NOMO-1 (cell line): ENCODE measurements at regions not wholly inside any gene's neighbourhood (a gene's known extent, or its start where the extent isn't known, plus 50 kb on each side); places are given as distances from the start of the nearest gene placed in this dataset.

Experiments used
- DNase-seq, 2 experiments: peaks; one replicate each; lab custom pipeline; 2025; ENCODE audit not compliant: unreplicated experiment in 2 of 2; lab: John Stamatoyannopoulos, UW

DNA sequence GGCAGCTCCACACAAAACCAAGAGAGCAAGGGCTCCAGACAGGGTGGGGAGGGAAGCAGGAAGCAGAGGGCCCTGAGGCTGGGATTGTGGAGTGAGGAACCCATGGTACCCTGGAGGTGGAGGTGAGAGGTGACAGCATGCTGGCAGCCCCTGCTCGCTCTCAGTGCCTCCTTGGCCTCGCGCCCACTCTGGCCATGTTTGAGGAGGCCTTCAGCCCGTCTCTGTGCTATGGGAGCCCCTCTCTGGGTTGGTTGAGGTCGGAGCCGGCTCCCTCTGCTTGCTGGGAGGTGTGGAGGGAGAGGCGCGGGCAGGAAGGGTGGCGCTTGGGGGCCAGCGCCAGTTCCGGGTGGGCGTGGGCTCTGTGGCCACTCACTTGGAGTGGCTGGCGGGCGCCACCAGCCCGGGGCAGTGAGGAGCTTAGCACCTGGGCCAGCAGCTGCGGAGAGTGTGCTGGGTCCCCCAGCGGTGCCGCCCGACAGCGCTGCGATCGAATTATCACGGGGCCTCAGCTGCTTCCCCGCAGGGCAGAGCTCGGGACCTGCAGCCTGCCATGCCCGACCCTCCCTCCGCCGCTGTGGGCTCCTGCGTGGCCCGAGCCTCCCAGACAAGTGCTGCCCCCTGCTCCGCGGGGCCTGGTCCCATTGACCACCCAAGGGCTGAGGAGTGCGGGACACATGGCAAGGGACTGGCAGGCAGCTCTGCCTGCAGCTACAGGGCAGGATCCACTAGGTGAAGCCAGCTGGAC is 196.0 kb downstream of the DACT1 start:
- DNase-seq, result no peak

DNA sequence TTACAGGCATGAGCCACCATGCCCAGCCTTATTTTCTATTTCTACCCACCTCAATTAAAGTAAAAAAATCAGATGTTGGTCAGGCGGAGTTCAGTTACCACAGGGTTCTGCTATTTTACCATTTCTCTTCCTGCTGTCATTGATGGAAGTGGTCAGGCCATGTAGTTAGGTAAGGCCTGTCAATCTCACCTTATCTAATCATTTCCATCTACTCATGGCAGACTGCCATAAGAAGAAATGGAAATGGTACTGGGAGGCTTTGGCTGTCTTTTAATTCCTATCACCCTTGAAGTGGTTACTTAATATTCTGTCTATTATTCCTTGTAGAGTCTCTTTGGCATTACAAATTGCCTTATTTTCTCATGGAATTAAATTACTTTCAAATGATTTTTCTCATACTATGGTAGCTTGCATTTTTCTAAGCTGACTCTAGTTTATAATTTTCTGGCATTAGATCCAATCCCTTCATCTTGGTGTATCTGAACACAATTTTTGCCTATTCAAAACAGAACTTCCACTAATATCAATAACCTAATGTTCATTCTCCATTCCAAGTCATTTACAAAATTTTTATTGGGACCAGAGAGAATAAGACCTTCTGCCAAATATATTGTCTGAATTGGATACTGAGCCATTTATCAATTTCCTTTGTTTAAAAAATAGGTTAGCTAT is 198.7 kb downstream of the DACT1 start:
- no peak for DNase-seq

DNA sequence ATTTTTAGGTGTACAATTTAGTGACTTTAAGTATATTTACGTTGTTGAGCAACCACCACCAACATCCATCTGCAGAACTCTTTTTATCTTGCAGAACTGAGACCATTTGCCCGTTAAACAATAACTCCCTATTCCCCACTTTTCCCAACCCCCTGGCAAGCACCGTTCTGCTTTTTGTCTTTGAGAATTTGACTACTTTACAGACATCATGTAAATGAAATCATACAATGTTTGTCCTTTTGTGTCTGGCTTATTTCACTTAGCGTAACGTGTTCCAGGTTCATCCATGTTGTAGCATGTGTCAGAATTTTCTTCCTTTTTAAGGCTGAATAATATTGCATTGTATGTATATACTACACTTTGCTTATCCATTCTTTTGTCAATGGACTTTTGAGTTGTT is 201.5 kb downstream of the DACT1 start:
- DNase-seq, result no peak

DNA sequence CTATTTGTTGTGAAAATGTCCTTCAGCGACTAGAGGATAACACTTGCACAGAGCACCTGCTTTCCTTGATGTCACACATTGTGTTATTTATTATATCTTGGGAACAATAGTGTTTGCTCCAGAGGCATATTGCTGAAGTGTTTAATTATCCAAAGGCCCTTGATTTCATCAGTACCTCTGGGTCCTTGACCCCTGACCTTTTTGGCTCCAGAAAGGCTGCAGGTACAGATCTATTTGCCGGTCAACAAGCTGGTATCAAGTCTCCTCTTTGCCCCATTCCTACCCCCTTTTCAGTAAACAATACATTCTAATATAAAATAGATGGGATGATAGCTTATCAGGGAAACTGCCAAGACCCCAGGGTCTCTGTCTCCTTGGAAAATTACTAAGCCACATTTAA is 206.8 kb downstream of the DACT1 start:
- no peak for DNase-seq

DNA sequence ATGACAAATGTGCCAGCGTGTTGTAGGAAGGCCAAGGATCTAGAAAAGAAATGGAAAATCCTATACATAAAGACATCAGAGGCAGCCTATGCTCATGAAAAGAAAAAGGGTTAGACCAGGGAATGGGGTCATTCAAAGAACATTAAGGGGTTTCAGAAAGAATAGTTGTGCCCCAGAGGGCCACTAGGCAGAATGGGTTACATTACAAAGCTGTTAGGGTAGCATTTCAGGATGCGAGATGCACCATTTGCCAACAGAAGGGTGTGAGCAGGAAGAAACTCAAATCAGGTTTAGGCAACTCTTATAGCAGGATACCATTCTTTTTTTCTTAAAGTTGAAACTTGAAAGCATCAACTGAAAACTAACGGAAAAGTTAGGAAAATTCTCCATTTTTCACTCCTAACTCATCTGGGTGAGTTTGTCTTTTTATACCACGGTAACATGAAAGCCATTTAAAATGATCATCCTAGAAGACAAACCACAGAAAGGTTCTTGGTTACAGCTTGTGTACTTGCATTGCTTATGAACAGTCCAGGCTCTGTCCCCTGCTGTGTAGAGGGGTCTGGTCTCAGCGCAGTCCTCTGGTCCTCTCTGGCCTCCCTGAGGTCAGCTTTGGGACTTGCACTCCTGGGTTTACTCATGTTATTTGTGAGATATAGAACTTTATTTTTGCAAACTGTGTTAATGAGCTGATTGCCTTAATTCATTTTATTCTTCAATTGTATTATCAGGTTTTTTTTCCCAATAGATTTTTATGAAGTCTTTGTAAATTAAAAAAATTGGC is 209.1 kb downstream of the DACT1 start:
- no peak for DNase-seq

DNA sequence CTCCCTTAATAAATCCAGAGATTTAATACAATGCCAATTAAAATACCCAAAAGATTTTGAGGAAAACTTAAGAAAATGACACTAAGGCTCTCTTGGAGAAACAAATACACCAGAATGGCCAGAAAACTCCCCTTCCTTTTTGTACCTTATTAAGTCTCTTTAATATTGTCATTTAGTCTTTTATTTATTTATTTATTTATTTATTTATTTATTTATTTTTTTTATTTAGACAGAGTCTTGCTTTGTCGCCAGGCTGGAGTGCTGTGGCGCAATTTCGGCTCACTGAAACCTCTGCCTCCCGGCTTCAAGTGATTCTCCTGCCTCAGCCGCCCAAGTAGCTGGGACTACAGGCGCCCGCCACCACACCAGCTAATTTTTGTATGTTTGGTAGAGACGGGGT is 210.6 kb downstream of the DACT1 start:
- no peak for DNase-seq

DNA sequence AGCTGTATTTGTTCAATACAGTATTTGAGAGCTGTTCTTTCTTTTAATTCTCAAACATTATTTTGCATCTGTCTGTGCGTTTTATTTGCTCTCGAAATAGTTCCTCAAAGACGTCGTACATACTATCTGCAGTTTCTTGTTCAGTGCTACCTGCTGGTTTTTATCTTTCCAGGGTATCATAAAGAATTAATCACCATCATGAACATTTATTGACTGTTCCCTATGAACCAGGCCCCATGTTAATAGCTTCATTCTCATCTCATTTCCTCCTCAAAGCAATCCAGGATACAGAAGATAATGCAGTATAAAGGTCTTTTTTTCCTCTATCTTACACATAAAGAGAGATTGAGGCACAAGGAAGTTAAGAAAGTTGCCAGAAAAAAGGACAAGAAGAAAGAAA is 211.8 kb downstream of the DACT1 start:
- no peak for DNase-seq

DNA sequence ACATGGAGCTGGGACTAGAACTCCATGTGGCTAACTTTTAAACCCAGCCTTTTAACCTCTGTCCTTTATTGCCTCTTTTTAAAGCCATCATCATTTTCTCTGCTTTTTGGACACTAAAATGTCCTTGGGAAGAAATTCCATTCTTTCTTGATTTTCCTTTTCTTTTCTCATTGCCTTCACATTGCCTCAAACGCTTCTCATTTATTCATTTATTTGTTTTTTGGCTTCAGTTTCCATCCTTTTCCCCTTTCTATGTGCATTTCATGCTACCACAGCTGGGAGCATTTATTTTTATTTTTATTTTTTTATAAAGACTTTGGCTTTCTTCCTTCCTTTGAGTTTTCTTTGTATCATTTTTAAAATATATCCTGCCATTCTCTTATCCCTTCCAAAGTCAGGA is 212.2 kb downstream of the DACT1 start:
- no peak for DNase-seq

DNA sequence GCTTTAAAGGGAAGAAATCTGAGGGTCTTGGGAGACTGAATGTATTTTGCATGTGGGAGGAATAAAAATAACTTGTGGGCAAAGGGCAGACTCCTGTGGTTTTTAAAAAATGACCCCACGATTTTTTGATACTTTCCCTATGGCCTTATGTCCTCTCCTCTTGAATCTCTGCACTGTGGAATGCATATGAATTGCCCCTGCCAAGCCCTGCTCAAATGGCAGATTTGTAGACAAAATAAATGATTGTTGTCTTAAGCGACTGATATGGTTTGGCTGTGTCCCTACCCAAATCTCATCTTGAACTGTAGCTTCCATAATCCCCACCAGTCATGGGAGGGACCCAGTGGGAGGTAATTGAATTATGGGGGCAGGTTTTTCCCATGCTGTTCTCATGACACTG is 223.8 kb downstream of the DACT1 start:
- no peak for DNase-seq

DNA sequence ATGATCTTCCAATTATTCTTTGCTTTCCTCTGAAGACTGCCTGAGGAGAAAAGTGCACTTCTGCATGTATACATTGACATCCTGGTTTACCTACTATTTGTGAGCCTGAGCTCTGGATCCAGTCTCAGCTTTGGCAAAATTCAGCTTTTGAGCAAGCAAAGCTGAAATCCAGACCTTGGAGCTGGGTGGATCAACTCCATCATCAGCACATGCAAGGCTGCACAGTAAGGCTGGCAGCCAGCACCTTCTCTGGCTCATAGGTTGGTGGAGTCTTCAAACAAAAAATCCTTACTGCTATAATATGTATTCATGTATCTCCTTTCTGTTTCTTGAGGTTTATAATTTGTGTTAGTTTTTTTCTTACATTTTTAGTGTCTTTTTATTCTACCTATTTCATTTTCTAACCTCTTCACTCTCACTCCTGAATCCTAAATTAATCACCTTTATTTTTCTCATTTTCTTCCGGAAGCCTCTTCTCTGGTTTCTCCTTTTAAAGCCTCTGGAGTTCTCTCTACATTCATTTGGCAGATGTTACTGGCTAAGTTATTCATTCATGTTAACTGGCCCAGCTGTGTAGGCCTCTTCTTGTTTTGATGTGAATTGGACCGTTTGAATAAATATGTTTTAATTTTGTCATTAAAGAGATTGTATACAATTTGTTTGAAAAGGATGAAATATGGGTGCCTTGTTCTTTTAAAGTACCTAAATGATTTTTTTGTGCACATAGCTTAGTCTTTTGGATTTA is 224.8 kb downstream of the DACT1 start:
- no peak for DNase-seq

DNA sequence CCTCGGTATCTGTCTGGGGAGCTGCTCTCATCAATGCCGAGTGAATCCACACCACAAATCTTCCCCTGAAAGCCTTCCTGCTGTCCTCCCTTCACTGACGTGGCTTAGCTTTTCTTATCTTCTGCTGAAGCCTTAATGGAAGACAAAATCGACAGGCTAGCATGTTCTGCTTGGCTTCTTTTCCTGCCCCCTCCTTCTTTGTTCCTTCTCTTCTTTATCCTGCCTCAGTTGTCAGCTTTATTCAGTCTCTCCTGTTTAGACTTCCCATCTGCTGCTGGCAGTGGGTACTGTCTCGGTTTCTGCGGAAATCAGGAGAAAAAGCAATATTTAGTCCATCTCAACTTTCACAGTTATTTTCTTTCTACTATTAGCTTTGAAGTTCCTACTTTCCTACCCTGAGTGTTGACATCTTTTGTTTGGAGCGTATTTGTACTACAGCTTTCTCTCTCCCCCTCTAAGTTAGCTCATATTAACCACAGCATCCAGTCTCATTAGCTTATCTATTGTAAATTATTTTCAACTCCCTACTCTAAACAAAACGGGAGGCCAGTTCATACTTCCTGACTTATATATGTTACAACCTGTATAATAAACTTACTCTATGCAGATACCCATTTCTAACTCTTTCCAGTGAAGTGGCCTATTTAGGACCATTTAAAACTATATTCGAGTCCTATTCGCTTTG is 226.0 kb downstream of the DACT1 start:
- DNase-seq, result no peak

DNA sequence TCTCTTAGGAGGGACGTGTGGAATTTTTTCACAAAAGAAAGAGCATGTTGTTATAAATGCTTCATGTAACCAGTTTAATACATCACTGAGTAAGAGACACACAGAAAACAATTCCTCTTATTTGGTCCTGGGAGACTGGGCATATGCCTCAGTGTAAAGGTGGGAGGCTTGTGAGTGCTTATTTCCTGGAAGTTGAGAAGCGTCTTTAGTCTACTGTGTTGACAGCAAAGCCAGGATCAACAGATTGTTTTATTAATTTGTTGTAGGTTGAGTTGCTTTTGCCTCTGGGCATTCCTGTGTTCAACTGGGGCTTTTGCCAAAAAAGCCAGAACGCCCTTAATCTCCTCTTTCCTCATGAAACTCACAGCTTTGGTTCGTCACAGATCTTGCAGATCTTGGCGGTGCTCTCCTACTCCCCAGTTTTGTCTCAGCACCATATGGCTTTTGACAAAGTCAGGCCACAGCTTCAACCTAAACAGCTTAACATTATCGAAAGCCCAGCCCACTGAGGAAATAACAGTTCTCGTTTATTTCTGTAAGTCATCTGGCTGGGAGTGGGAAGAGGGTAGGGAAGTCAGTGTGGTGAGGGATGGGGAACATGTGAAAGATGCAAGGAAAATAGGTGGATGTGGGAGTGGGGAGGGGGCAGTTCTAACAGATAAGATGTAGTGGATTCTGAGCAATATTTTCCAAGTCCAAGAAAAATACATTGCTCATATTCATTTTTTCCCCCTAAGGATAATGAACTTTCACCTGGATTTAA is 227.2 kb downstream of the DACT1 start:
- no peak for DNase-seq

DNA sequence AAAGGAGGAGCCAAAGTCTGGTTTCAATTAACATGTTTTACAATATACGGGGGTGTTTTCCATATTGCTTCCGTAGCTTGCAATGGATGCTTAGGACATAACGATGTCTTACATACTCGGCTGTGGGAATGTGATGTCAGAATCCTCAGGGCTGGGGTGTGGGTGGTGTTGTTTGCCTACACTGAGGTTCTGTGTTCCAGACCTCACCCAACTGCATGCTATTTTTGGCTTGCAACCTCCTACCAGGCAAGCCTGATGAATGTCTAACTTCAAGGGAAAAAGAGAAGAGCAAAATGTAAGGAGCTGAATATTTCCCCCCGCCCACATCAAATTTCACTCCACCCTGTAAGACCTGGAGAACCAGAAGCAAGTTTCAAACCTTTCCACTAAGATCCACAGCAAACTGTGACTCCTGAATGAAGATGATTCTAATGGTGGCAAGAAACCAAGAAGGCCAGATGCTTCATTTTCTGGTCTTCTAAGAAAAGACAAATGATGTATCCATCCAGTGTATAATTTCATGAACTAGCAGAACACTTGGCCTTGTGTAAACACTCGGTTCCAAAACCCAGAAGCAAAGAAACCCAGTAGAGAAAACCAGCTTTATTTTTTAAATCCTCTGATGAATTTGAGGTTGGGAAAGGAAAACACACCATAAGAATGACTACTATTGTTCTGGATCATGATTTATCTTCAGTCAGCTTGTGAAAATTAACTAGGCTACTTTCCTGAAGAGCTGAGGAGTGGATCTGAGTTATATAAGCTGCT is 227.9 kb downstream of the DACT1 start:
- no peak for DNase-seq

DNA sequence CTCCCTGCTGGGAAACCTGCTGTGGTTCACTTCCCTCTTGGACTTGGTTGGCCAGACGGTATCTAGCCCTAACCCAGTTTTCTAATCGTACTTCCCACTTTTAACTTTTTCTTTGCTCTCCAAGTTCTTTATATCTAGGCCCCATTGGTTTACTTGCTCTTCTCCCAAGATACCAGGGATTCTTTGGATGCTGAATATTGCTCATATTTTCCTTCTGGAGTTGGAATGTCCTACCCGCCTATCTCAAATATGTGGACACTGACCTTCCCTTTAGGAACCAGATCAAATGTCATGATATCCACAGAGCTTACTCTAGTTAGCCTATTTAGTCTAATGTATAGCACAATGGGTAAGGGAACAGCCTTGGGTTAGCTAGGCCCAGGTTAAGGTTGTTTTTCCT is 228.6 kb downstream of the DACT1 start:
- peak; percentile 4 to 10 for DNase-seq

DNA sequence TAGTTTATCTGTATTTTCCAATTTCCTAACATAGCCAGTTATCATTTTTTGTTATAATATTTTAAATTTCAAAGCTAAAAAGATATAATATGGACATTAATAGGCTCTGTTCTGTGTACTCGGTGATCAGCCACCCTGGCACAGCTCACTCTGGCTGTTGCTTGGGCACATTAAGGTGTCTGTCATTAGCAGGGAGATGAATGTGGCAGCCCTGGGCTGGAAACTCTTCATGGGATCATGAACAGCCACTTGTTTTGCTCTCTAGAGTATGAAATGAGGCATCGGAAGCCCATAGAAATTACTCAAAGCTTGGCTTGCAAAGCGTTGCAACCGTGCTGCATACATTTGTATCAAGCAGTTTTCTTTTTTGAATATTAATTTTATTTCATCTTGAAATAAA is 233.2 kb downstream of the DACT1 start:
- DNase-seq, result no peak

DNA sequence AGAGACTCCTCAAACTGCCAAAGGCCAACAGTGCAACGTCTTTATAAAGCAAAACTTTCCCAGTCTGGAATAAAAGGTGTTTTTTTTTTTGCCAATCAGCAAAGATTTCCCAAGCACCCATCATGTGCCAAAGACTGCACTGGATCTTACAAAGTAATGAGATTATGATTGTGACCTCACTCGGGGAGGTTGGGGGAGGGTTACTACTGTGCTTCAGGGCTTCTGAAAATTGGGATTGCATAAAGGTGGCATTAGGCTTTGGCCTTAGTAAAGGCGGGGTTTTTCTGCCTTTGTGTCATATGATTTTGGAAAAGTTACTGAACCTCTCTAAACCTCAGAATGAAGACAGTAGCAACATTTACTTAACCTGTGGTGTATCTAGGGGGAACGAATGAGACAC is 233.8 kb downstream of the DACT1 start:
- no peak for DNase-seq

DNA sequence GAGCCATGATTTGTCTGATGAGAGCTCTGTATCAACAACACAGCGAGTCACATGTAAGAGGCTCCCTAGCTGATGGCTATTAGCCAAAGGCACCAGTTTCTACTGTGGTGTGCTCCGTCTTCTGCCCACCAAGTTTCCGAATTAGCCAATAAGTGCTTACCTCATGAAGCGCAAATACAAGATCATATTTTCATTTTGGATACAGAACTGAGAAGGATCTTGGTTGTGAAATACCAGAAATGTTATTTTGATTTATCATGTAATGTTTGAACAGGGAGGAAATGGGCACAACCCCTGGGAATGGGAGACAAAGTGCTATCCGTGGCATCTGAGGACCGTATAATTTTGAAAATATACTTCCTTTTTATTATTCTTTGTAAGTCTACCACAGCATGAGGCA is 234.3 kb downstream of the DACT1 start:
- DNase-seq, result no peak

DNA sequence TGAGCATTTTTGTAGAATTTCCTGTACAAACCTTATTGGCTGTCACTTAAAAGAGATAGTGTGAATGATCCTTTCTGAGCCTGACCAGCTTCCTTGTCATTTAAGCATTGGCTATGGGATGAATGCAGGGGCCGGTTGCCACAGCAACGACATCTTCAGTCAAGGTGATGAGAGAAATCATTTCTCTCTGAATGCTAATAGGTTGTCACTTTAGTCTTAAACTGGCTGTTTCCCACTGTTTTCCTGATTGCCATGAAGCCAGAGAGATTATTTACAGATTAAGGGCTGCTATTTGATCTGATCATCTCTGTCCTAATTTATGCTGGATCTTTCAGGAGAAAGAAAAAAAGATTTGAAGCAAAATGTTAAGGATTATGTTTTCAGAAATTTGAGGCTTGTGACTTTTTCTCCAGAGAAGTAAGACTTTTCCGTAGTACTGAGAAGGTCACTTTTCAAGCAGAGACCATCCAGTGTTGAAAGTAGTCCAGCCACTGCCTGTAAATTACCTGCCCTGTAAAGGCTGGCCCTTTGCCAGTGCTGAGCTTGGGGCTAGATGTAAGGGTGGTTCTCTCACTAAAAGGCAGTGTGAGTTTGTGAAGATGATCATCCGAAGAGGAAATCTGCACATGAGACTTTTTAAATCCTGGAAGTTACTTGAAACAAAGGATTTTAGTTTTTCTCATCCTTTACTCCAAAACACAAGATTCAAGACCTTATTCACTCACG is 235.6 kb downstream of the DACT1 start:
- no peak for DNase-seq

DNA sequence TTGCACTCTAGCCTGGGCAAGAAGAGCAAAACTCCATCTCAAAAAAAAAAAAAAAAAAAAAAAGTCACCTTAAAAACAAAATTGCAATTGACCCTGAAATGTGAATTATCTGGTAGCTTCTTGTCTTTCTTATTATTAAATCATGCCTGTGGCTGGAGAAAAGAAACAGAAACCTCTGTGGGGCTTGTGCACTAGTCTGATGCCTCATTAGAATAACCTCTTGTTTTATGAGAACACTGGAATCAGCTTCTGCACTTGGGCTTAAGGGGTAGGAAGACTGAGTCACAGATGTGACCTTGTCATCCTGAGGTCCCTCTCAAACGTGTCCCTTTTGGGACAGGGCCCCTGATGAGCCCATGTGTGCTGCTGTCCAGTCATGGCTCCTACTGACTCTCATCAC is 237.9 kb downstream of the DACT1 start:
- DNase-seq, result no peak
